CD4-positive, alpha-beta T cell treated with Interleukin-17A for 1 hour (primary cell): ENCODE measurements at regions not wholly inside any gene's neighbourhood (a gene's known extent, or its start where the extent isn't known, plus 50 kb on each side); places are given as distances from the start of the nearest gene placed in this dataset.

Source experiments
- DNase-seq: peaks from one replicate; pipeline ENCODE4 v3.0.0-alpha.2; 2020

DNA sequence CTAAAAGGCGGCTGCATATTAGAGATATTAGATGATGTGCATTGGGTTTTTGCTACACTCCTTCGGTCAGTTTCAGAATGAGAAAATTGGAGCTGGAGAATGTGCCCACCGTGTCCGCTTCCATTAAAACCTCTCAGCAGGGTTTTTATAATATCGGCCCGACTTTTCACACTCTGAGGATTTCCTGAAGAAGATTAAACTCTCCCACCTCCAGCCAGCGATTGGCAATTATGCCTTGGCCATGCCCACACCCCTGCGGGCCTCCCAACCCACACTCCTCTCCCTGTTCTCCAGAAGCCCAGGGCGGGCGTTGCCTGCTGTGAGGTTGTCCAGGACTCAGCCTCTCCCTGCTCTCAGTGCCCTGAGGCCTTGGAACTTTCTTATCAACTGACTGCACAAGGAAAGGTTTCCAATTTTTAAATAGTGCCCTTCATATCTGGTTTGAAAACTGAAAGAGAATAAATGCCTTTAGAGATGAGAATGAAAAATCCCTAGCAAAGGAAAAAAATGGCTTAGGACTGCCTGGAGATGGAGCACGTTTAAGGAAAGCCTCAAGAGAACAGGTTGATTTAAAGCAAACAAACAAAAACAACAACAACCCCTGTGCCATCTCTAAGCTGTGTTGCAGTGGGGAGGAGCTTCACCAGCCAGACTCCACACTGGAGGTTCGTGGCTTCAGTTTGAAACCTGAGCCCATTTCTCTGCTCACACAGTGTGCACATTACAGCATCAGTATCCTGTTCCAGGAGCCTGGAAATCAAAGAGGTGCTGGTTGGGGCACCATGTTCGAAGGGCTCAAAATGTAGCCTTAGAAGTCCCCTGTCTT lies 292.9 kb downstream of the NSG2 start:
- DNase-seq = no peak

DNA sequence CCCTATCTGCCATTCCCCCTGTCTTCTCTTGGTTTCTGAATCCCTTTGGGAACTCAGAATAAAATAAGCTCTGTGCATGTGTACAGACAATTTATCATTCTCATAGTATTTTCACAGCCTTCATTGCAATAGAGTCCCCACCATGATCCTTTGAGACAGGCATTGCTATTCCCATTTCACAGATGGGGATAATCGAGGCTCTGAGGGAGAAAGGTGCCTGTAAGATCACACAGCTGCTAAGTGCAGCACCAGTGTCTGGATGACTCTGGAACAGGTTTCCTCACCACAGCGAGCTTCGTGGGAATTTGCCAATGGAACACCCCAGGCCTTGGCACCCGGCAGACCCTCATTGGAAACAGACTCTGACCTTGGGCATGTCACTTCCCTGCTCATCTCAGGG lies 293.6 kb downstream of the NSG2 start:
- DNase-seq = no peak

DNA sequence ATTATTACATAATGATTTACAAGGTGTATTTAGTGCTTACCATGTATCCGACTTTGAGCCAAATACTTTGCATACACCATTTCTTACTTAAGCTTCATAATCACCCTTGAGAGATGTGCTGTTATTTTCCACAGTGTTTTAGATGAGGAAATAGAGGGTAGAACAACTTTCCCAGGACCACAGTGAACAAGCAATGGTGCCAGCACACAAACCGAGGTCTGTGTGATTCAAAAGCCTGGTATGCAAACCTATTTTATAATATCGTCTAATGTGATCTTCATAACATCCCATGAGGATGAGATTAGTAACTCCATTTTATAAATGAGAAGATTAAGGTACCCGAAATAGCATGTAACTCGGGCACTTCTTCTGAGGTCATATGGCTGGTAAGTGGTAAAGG lies 294.7 kb downstream of the NSG2 start:
- no peak for DNase-seq

DNA sequence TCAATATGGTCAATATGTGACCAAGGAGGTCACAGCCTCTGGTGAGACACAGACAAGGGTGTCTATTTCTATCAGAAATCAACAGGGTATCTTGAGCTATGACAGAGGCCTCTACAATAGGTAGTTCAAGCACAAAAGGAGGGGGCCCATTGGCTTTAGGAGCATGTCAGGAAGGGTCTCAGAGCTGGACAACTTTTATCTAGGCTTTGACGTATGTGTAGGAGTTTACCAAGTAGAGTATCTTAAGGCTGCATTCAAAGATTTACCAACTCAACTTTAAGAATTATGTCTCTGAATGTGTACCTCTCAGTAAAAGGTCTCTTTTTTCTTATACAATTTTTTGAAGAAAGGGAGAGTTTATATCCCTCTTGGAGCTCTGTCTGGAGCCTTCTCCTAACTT lies 297.2 kb downstream of the NSG2 start:
- no peak for DNase-seq

DNA sequence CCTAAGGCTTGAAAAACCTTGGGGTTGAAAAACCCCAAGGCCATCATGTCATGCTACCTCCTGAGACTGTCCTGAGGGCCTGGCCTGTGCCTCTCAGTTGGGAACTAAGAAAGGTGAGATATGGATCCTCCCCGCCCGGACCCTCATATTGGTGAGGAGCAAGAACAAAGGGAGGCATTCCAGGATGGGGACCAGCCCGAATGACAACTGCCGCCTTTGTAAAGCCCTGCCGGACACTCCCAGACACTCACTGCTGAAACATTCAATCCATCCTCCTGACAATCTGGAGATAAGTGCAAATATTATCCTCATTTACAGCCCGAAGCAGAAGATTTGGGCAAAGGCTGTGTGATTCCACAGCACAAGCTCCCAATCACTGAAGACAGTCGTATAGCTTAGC lies 298.3 kb downstream of the NSG2 start:
- no peak for DNase-seq

DNA sequence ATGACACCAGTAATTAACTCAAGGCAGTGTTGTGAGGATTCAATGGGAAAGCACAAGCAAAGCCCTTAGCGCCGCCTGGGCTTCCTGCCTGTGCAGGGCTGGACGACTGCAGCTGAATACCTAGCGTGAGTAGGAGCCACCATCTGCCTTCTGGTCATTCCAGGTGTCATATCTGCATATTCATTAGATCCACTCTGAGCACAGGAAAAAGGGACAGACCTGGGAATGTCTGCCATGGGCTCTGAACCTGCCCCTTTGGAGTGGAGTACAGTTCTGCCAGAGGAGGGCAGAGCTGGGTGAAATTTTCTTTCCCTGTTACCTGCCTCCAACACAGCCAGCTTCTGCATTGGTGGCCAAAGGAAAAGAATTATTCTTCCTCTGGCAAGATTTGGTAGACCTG lies 298.8 kb downstream of the NSG2 start:
- no peak for DNase-seq

DNA sequence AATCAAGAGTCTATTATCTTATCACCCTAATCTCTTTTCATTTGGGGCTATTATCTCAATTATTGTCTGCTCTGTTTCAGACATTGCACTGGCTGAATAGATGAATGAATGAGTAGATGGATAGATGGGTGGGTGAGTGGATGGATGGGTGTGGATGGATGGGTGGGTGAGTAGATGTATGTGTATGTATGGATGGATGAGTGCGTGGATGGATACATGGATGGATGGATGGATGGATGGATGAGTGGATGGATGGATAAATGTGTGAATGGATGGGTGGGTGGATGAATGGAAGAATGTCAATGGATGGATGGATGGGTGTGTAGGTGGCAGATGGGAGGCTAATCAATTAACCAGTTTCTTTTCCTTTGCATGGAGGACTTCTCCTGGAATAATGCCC lies 301.7 kb downstream of the NSG2 start:
- DNase-seq = no peak

DNA sequence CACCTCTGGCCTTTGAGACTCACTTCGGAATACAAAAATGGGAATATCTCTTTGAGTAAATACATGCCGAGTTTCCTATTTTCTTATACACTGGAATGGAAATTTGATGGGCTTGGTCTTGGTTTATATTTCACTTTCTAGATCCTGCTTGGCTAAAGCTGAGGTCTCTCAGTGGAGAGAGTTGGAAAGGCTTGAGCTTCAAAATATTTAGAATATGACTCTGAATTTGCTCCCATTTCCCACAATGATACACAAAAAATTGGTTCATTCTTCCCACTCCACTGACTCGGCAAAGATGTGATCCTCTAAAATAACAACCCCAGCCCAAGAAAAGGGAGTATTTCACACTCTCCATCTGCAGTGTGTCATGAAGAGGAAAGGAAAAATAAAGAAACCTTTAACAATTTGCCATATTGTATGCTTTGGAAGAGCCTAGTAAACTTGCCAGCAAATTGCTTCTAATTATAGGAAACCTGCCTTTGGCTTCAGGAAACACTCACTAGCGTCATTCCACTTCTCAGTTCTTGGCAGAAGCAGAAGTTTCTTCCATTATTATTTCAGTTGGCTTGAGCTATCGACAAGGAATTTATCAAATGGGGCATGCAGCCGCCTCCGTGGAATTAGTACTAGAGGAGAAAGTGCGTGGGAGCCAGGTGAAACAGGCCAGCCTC lies 302.9 kb downstream of the NSG2 start:
- DNase-seq = no peak

DNA sequence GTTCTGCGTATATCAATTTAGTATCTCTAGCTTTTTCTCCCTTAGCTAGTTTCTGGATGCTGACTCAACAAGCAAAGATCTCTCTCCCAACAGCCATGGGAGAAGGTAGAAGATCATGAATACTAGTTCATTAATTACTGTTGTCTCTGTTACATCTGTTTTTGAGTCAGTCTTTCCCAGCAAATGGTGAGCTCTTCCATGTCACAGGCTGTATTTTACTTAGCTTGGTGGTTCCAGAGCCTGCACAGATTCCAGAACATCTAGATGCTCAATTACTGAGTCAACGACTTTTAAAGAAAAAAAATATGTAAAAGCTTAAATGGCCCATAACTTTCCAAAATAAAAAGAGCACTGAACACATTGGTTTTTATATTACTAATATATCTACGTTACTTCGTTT lies 307.2 kb downstream of the NSG2 start:
- DNase-seq = no peak

DNA sequence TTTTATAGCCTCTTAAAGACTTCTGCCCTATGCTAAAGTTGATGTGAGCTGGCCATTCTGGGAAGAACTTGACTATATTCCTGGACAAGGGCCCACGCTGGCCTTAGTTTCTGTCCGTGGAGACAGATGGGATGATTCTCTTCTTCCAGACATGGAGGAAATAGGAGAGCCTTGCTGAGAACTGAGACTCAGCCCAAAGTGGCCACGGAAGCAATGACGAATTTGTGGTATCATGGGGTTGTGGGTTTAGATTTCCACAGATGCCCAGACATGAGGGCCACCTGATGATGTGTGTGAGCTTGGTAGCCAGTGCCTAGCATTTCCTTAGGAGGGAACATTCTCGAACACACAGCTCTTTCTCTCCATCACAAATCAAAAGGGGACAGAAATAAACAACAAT lies 309.1 kb downstream of the NSG2 start:
- DNase-seq = no peak

DNA sequence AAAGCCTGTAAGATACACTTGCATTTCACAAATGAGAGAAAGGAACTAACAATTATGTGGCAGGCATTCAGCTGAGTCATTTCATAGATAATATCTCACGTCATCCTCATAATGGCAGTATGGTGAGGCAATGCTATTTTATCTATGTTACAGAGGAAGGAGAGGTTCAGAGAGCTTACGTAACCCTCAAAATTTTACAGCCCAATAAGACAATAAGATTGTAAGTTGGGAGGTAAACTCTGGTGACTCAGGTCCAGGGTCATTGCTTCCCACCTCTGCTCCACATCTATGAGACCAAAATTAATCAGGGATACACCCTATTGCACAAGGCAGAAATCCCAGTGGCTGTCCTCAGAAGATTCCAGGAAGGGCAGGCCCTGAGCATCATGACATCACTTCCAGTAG lies 309.7 kb downstream of the NSG2 start:
- no peak for DNase-seq

DNA sequence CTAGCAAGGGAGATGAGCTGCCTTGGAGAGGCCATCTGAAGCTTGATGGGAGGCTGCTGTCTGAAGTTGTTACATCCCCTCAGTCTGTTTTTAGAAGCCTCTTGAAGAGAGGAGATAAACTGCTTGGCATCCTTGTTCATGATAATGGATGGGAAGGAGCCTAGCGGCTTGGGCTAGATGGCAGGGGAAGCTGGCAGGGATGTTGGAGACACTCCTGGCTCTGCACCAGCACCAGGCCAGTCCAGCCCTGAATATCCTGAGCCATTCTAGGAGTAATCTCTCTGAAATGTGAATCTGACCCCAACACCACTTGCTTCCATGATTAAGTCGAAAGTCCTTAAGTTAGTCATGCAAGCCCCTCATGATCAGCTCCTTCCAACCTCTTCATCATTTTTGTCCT lies 310.5 kb downstream of the NSG2 start:
- no peak for DNase-seq

DNA sequence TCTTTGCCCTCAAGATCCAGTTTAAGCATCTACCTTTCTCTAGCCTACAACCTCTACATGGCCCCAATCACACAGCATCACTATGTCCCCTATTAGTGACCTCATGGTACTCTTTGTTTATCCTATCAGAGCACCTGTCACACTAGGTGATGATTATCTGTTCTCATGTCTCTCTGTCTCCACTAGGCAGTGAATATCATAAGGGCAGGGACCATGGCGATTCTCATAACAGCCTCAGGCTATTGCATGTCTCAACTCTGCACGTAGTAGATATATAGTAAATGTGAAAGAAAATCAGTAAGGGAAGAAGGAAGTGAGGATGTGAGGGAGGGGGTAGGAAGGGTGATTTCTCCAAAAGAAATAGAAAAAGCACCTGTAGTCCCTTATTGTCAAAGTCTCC lies 311.0 kb downstream of the NSG2 start:
- DNase-seq = no peak

DNA sequence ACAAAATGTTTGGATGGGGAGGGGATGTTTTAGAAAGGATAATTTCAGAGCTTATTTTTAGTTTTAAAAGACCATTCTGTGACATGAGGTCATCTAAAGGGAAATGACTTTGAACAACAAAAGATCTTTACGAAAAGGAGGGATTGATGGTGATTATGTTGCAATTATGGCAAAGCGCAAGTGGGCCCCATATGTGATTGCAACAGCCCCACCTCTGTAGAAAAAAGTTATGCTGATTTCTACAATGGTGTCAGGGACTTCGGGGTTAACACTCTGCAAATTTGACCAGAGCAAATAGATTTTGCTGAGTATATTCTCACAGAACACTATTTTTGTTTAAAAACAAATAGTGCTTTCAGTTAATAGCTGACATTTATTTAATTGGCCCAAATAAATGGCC lies 312.8 kb downstream of the NSG2 start:
- no peak for DNase-seq

DNA sequence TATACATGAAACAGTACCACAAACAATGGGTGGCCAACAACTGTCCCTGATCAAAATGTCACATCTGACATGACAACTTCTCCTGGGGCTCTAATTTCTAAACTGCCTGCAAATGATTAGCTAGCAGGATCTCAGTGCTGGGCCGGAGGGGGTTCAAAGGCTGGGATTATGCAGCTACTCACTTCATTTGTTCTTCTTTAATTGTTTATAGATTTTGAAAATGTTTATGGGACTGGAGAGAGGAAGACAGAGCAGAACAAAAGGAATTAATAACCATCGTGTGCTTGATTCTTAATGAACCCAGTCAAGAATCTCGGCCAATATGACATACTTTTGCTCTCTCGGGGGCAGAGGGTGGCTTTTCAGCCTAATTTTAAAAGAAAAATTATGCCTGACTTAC lies 313.6 kb downstream of the NSG2 start:
- DNase-seq = no peak

DNA sequence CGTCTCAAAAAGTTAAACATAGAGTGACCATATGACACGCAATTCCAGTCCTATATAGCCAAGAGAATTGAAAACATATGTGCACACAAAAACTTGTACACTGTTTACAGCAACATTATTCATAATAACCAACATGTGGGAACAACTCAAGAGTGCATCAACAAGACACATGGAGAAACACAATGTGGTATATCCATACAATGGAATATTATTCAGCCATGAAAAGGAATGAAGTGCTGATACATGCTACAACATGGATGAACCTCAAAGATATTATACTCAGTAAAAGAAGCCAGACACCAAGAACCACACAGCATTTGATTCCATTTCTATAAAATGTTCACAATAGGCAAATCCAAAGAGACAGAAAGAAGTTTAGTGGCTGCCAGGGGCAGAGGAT lies 317.0 kb downstream of the NSG2 start:
- DNase-seq = no peak

DNA sequence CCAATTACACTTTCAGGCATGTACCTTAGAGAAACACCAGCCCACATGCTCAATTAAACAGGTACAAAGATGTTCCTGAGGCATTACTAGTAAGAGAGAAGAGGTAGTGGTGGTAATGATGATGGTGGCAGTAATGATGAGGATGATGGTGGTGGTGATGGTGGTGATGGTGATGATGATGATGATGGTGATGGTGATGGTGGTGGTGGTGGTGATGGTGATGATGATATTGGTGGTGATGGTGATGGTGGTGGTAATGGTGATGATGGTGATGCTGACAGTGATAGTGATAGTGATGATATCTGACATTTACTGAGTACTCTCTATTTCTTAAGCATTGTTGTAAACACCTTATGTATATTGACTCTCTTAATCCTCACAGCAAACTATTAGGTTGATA lies 318.4 kb downstream of the NSG2 start:
- no peak for DNase-seq

DNA sequence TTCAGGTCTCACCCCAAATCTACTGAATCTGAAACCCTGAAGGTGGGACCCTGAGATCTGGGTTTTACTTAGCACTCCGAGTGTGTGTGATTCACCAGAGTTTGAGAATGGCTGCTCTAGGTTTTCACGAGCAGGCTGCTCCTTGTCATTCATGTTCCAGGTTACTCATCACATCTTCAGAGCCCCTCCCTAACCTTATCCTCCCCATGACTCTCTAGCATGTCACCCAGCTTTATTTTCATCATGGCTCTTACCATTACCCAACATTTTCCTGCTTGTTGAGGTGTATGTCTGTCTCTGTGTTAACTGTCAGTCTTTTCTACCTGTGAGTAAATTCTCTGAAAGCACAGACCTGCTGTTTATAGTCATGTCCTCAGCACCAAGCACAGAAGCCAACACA lies 319.2 kb downstream of the NSG2 start:
- DNase-seq = no peak

DNA sequence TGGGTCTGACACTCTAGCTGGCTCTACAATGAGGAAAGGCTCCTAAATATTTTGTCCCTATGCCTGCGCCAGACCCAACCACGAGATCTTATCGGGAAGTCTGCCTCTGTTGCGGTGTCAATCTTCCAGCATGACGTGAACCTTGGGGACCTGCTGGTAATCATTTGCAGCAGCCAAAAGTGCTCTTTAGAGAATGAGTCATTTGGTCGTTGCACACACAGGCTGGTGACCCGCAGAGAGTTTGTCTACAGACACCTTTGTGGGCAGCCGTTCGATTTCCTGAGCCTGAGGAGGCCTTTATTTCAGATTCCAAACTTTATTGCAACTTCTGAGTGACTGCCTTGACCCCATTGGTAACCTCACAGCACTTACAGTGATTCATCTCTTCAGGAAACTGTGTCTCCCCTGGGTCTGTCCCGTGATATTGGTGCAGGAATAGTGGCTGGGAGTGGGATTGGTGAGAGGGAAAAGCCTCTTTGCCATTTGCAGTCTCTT lies 326.1 kb downstream of the NSG2 start:
- no peak for DNase-seq

DNA sequence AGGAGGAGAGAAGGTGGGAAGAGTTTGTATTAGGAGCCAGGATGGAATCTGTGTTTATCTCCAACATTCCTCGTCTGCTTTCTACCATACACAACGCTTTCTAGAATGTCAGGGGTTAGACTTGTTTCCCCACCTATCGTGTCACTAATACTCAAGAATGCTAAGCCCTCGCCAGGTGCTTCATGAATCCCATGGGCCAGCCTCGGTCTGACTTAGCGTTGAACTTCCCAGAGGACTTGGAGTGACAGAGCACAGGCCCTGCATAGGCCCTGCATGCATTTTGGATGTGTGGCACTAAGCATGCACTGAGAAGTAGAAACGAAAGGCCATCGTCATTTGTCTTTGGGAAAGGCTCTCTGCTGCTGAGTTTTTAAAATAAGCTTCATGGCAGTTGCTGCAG lies 328.7 kb downstream of the NSG2 start:
- no peak for DNase-seq

DNA sequence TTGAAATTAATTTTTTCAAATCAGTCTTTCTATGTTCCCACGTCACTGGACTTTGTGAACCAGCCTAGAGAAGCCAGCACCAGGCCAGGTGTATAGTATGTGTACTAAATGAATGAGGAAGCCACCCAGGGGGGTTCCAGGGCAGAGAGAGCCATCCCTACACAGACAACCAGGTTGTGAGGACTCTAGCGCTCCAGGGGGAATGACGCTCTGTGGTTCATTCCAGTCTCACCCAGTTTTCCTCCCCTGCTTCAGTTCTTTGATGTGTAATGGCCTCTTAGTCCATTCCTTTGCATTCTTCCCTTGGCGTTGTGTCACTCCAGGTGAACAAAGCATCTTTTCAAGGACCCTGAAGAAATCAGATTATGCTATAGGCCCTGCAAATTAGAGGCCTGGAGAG lies 330.6 kb downstream of the NSG2 start:
- no peak for DNase-seq

DNA sequence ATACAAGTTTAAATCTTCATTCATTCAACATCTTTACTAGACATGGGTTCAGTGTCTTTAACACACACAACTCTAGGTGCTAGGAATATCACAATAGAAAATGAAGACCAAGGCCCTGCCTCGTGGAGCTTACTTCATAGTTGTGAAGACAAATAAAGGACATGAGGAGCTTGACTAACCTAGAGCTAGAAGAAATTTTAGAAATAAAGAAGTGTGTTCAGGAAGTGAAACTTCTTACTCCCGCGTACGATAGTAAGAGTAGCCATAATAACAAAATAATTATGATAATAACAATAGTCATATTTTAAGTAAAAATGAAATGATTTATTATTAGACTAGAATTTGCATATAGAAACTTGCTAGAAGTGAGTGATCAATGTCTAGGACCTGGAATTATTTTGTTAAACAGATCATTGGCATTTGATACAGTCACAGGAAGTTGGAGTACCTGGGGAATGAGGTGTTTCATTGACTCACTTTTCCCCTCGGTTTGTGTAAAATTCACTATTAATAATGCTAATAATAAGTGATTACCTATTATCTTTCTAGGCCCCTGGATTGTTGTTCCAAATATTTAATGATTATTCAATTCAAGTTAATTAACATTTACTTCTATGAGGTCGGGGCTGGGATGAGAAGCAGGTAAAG lies 331.3 kb downstream of the NSG2 start:
- no peak for DNase-seq

DNA sequence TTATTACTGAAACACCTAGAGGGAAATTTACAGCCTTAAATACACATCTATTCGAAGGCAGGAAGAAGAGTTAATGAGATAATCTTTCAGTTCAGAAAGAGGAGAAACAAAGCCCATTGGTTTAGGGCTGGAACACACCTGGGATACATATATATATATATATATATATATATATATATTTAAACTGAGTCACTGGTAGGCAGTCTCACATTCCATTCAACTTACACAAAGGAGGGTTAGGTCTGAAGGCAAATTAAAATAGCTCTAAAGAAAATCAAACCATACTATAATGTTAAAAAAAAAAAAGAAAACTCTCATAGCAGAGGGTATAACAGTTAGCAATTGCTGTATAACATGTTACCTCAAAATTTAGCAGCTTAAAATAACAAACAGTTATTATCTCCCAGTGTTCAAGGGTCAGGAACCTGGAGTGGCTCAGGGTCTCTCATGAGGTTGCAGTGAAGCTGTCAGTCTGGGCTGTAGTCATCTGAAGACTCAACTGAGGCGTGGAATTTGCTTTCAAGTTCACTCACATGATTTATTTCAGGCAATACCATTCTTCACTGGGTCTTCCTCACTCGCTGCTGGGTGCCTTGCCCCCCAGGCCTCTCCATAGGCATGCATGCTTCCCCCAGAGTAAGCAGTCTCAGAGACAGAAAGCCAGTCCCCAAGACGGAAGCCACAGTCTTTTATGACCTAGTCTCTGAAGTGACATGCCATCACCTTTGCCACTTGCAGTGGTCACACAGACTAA lies 332.8 kb downstream of the NSG2 start:
- DNase-seq = no peak
